Endothelial cell of umbilical vein (primary cell): ENCODE measurements at regions not wholly inside any gene's neighbourhood (a gene's known extent, or its start where the extent isn't known, plus 50 kb on each side); places are given as distances from the start of the nearest gene placed in this dataset.
"Not testable (repeated sequence)": the region's sequence is repeated elsewhere in the genome, so short reads cannot be mapped to it uniquely, and the experiment has no call there.

Experiments used
- BruUV-seq: library from RNA; stranded (reverse); fragments of 400-500 nt; replicated peaks from 2 replicates; lab custom pipeline; 2021; lab: Mats Ljungman, UMichigan
- CTCF ChIA-PET: fragments of 300-600, 350-600 bp; sonication (Branson Sonifier 250); formaldehyde crosslinking; loops from one replicate; lab custom pipeline; 2021; ENCODE audit warnings: antibody characterized with exemption, inconsistent platforms; lab: Charles Lee
- POLR2A ChIA-PET: fragments of 300-600, 350-600 bp; sonication (Branson Sonifier 250); formaldehyde crosslinking; loops from one replicate; lab custom pipeline; 2021; ENCODE audit warnings: antibody characterized with exemption, inconsistent platforms; lab: Charles Lee
- DNase-seq: peaks from one replicate; pipeline ENCODE4 v3.0.0-alpha.2; 2011; ENCODE audit warnings: low read depth, low spot score
- FAIRE-seq: peaks from 2 replicates; lab custom pipeline; 2011; peaks lifted over from hg19 to GRCh38; lab: Jason Lieb, UNC
- H2AFZ ChIP-seq: 2 replicates; pipeline ENCODE4 v1.6.0; 2012; ENCODE audit warnings: low read depth, low read length, control low read depth, inconsistent platforms
- H3K27ac ChIP-seq: 2 replicates; pipeline ENCODE4 v1.5.1; 2011; ENCODE audit warnings: low read depth, mild to moderate bottlenecking, control low read depth, low read length, moderate library complexity; ENCODE audit not compliant: insufficient read depth
- H3K27me3 ChIP-seq, 2 experiments: 2 replicates each; pipeline versions ENCODE4 v1.6.0 to v1.6.1; 2011; ENCODE audit warnings: low read length in 2 of 2, mixed read lengths in 1 of 2; ENCODE audit not compliant: control insufficient read depth in 2 of 2, insufficient read depth in 2 of 2
- H3K36me3 ChIP-seq, 2 experiments: 2 replicates in 1 of 2; 3 replicates in 1 of 2; pipeline ENCODE4 v1.5.1; 2011; ENCODE audit warnings: low read length in 2 of 2, mild to moderate bottlenecking in 1 of 2, moderate library complexity in 1 of 2; ENCODE audit not compliant: control insufficient read depth in 2 of 2, insufficient read depth in 2 of 2; ENCODE audit errors: extremely low read depth in 1 of 2
- H3K4me1 ChIP-seq: 3 replicates; pipeline ENCODE4 v1.5.1; 2011; ENCODE audit warnings: mild to moderate bottlenecking, low read length; ENCODE audit not compliant: control insufficient read depth, insufficient read depth; ENCODE audit errors: extremely low read depth
- H3K4me2 ChIP-seq: 2 replicates; pipeline ENCODE4 v1.6.1; 2011; ENCODE audit warnings: low read length, control low read depth, mixed read lengths; ENCODE audit not compliant: insufficient read depth
- H3K4me3 ChIP-seq, 3 experiments: fragments of 200-600 bp in 1 of 3; sonication (generic), shearing (Covaris generic) in 1 of 3; replicated peaks in 1 of 3; 2 replicates each; pipeline ENCODE4 v1.5.1; 2011 to 2016; ENCODE audit warnings: control low read depth in 3 of 3, low read length in 3 of 3, mild to moderate bottlenecking in 2 of 3, inconsistent platforms in 1 of 3, low read depth in 1 of 3, moderate library complexity in 1 of 3; ENCODE audit not compliant: insufficient read depth in 1 of 3
- H3K79me2 ChIP-seq: 2 replicates; pipeline ENCODE4 v1.6.0; 2012; ENCODE audit warnings: low read length, inconsistent platforms; ENCODE audit not compliant: control insufficient read depth, insufficient read depth
- H3K9ac ChIP-seq: replicated peaks from 2 replicates; pipeline ENCODE3; 2011; ENCODE audit warnings: low read length, control low read depth; ENCODE audit not compliant: insufficient read depth; ENCODE audit errors: extremely low read depth
- H3K9me1 ChIP-seq: replicated peaks from 3 replicates; pipeline ENCODE4 v1.6.0; 2011; ENCODE audit warnings: mild to moderate bottlenecking, low read length; ENCODE audit not compliant: control insufficient read depth, insufficient read depth; ENCODE audit errors: extremely low read depth
- H3K9me3 ChIP-seq: replicated peaks from 2 replicates; pipeline ENCODE4 v1.5.1; 2012; ENCODE audit warnings: low read length, inconsistent platforms; ENCODE audit not compliant: control insufficient read depth, insufficient read depth
- H4K20me1 ChIP-seq: replicated peaks from 2 replicates; pipeline ENCODE3; 2011; ENCODE audit warnings: mild to moderate bottlenecking, low read length; ENCODE audit not compliant: control insufficient read depth, insufficient read depth; ENCODE audit errors: extremely low read depth
- CTCF ChIP-seq, 2 donors: IDR thresholded peaks; 1 replicate in 1 of 2; 2 replicates in 1 of 2; pipeline ENCODE4 v1.5.1; 2011; ENCODE audit warnings: low read length in 2 of 2, mild to moderate bottlenecking in 2 of 2, moderate library complexity in 2 of 2, control low read depth in 1 of 2, inconsistent platforms in 1 of 2, low read depth in 1 of 2; ENCODE audit not compliant: insufficient read depth in 1 of 2; ENCODE audit errors: extremely low read depth in 1 of 2
- EZH2 ChIP-seq: IDR thresholded peaks from 2 replicates; pipeline ENCODE4 v1.6.1; 2012; ENCODE audit warnings: borderline replicate concordance, low read depth, mild to moderate bottlenecking, moderate library complexity, low read length, inconsistent platforms; ENCODE audit not compliant: severe bottlenecking
- FOS ChIP-seq: IDR thresholded peaks from 2 replicates; pipeline ENCODE4 v1.6.1; 2011; ENCODE audit warnings: mild to moderate bottlenecking, low read length, moderate library complexity, borderline replicate concordance; ENCODE audit not compliant: insufficient read depth
- GATA2 ChIP-seq: IDR thresholded peaks from 2 replicates; pipeline ENCODE4 v1.7.0; 2011; ENCODE audit warnings: low read depth, mild to moderate bottlenecking, moderate library complexity, mixed read lengths, low read length; ENCODE audit not compliant: insufficient read length, insufficient read depth
- JUN ChIP-seq: IDR thresholded peaks from 2 replicates; pipeline ENCODE4 v1.6.1; 2011; ENCODE audit warnings: borderline replicate concordance, low read depth; ENCODE audit not compliant: insufficient read length, insufficient read depth
- MAX ChIP-seq: IDR thresholded peaks from 2 replicates; pipeline ENCODE4 v1.6.1; 2011; ENCODE audit not compliant: insufficient read depth, insufficient read length
- MYC ChIP-seq: IDR thresholded peaks from one replicate; pipeline ENCODE4 v1.6.1; 2011; ENCODE audit warnings: mild to moderate bottlenecking, low read depth, low read length
- POLR2A ChIP-seq: IDR thresholded peaks from 2 replicates; pipeline ENCODE4 v1.6.1; 2012; ENCODE audit warnings: low read depth, mild to moderate bottlenecking, control low read depth, low read length
- POLR2AphosphoS5 ChIP-seq: IDR thresholded peaks from 2 replicates; pipeline ENCODE4 v1.6.1; 2012; ENCODE audit warnings: low read depth, mild to moderate bottlenecking, control low read depth, low read length, moderate library complexity; ENCODE audit not compliant: insufficient read depth
- dilution Hi-C: fragments of 300-500 bp; cut with MboI; formaldehyde crosslinking; loops from one replicate; pipeline ENCODE4 v1.15.0; 2019; ENCODE audit warnings: low sequenced_read_pairs; ENCODE audit not compliant: extremely low pct_ligation_motif_present
- intact Hi-C: fragments of 100-400 bp; cut with micrococcal nuclease; formaldehyde crosslinking; loops from one replicate; pipeline ENCODE4 v1.10.0; 2022

GRCh38 chr1:61028136-61028535 lies 54.2 kb upstream of the NFIA start:
- Histone ChIP-seq H3K36me3 (no peaks in the 10 kb centered on the region), H3K9ac (no peak overlapping the region), H4K20me1 (no peaks in the 10 kb centered on the region), H3K4me1 (no peaks in the 10 kb centered on the region), H2AFZ (no peak overlapping the region), H3K9me3 (no peaks in the 10 kb centered on the region), H3K9me1 (no peaks in the 10 kb centered on the region), H3K27me3 (no peaks in the 10 kb centered on the region), H3K79me2 (no peaks in the 10 kb centered on the region), H3K4me3 (no peak overlapping the region), H3K27ac (no peak overlapping the region), H3K4me2 (no peak overlapping the region)
- ChIA-PET CTCF (interaction anchor here (1.1 kb wide), 1 partner anchor 11 kb away, joined by 3 read pairs; no protein-coding TSS in a partner anchor), POLR2A (no interaction called here)
- TF ChIP-seq GATA2 (no peak), EZH2 (no peak), FOS (no peak), MYC (no peak), POLR2A (no peak), MAX (no peak), JUN (no peak), POLR2AphosphoS5 (no peak), CTCF (IDR thresholded peaks at IDR 0.05; ENCODE audit: extremely low read depth in 1 of 2, insufficient read depth in 1 of 2, low read depth in 1 of 2, low read length in 2 of 2) (no peak)
- FAIRE-seq (no peak), DNase-seq (no peak)
- no TSS peak for BruUV-seq
- dilution Hi-C loops (no loop called here), intact Hi-C loops (no loop called here)

- H3K27me3 ChIP-seq, H4K20me1 ChIP-seq, H3K9me1 ChIP-seq, H3K79me2 ChIP-seq, intact Hi-C loops, H3K4me1 ChIP-seq, H3K4me3 ChIP-seq, H2AFZ ChIP-seq, H3K4me2 ChIP-seq, H3K27ac ChIP-seq, dilution Hi-C loops, BruUV-seq, DNase-seq, H3K9ac ChIP-seq, POLR2A ChIA-PET, FAIRE-seq, H3K36me3 ChIP-seq, H3K9me3 ChIP-seq: not testable (repeated sequence)
- CTCF ChIA-PET = interaction anchor here (1.3 to 1.6 kb wide), 2 partner anchors 9 to 12 kb away, joined by 3 read pairs; no protein-coding TSS in a partner anchor
Observed at GRCh38 chr1:61018068-61018467, 64.3 kb upstream of the NFIA start.
